Vagina (tissue), 2 donors: ENCODE measurements at regions not wholly inside any gene's neighbourhood (a gene's known extent, or its start where the extent isn't known, plus 50 kb on each side); places are given as distances from the start of the nearest gene placed in this dataset.

Experiments
- POLR2A ChIP-seq, 2 donors: fragments of 450-650 bp; IDR thresholded peaks; one replicate each; pipeline ENCODE4 v1.6.1; 2017; ENCODE audit warnings: antibody characterized with exemption in 2 of 2, mild to moderate bottlenecking in 2 of 2, moderate library complexity in 2 of 2
- TF ChIP-seq, protein P1 (sequence below), 3 experiments: fragments of 450-650 bp in 2 of 3; fragments of 200-600 bp in 1 of 3; sonication (generic) in 1 of 3; IDR thresholded peaks; one replicate each; pipeline ENCODE4 v1.5.1; 2017 to 2019; ENCODE audit warnings: antibody characterized with exemption in 3 of 3, mild to moderate bottlenecking in 2 of 3, moderate library complexity in 2 of 3

DNA sequence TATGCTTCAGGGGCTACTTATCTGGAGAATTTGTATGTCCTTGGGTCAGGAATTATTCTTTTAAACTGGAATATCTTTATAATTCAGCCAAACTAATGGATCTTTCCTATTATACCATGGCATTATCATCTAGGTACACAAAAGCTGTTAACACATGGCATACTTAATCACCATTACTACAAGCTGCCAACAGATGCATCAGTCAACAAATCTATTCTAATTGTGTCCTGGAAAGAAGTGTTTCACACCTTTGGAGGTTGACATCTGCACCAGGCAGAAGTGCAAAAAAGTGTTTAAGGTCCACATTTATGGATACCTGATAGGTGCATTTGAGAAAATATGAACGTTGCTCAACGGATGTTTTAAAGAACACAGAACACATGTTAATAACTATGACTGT lies 470.2 kb upstream of the ADGRL2 start:
- TF ChIP-seq, protein P1, sequence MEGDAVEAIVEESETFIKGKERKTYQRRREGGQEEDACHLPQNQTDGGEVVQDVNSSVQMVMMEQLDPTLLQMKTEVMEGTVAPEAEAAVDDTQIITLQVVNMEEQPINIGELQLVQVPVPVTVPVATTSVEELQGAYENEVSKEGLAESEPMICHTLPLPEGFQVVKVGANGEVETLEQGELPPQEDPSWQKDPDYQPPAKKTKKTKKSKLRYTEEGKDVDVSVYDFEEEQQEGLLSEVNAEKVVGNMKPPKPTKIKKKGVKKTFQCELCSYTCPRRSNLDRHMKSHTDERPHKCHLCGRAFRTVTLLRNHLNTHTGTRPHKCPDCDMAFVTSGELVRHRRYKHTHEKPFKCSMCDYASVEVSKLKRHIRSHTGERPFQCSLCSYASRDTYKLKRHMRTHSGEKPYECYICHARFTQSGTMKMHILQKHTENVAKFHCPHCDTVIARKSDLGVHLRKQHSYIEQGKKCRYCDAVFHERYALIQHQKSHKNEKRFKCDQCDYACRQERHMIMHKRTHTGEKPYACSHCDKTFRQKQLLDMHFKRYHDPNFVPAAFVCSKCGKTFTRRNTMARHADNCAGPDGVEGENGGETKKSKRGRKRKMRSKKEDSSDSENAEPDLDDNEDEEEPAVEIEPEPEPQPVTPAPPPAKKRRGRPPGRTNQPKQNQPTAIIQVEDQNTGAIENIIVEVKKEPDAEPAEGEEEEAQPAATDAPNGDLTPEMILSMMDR (IDR thresholded peaks at IDR 0.05): no peak
- TF ChIP-seq POLR2A (IDR thresholded peaks at IDR 0.05): no peak
